ENCODE measurements at regions not wholly inside any gene's neighbourhood (a gene's known extent, or its start where the extent isn't known, plus 50 kb on each side); places are given as distances from the start of the nearest gene placed in this dataset.
"Not testable (repeated sequence)": the region's sequence is repeated elsewhere in the genome, so short reads cannot be mapped to it uniquely, and the experiment has no call there.

- not testable (repeated sequence) for DNase-seq (ENCODE audit: low spot score)
Observed at GRCh38 chr6:19612672-19613466, 224.3 kb upstream of the ID4 start.

GRCh38 chr6:19613678-19614077 is 223.5 kb upstream of the ID4 start:
- DNase-seq (ENCODE audit: low spot score): no peak

DNA sequence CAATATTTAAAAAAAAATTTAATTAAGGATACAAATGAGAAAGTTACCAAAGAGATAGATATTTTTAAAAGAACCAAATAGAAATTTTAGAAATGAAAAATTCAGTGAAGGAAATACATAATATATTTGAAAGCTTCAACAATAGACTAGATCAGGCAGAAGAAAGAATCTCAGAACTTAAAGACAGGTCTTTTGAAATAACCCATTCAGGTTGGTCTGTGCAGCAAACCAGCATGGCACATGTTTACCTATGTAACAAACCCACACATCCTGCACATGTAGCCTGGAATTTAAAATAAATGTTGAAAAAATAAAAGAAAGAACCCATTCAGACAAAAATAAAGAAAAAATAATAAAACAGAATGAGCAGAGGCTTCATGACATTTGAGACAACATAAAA is 221.1 kb upstream of the ID4 start:
- DNase-seq (ENCODE audit: low spot score): no peak

GRCh38 chr6:19632230-19632629 is 204.9 kb upstream of the ID4 start:
- no peak for DNase-seq (ENCODE audit: low spot score)

GRCh38 chr6:19632786-19633185 is 204.4 kb upstream of the ID4 start:
- DNase-seq (ENCODE audit: low spot score): no peak

- no peak for DNase-seq (ENCODE audit: low spot score)
Observed at GRCh38 chr6:19635728-19636127, 201.4 kb upstream of the ID4 start.

GRCh38 chr6:19637010-19637409 is 200.2 kb upstream of the ID4 start:
- DNase-seq (ENCODE audit: low spot score): no peak

GRCh38 chr6:19638931-19639330 is 198.2 kb upstream of the ID4 start:
- DNase-seq (ENCODE audit: low spot score): no peak

DNA sequence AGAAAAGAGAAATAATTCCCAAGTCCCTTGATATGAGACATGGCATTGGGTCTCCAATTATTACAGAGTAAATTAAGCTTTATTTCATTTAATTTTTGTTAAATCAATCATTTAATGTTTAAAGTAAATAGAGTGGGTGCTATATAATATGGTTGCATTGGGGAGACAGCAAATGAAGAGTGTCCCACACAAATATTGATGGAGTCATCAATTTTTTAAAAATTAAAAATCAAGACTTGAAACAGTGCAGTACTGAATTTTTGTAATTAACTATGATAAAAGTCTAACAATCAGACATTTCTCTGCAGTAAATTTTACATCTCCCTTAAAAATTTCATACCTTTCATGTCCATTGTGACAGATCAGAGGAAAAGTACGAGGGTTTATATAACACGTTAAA is 193.9 kb upstream of the ID4 start:
- DNase-seq (ENCODE audit: low spot score): no peak

GRCh38 chr6:19643713-19644112 is 193.5 kb upstream of the ID4 start:
- no peak for DNase-seq (ENCODE audit: low spot score)

DNA sequence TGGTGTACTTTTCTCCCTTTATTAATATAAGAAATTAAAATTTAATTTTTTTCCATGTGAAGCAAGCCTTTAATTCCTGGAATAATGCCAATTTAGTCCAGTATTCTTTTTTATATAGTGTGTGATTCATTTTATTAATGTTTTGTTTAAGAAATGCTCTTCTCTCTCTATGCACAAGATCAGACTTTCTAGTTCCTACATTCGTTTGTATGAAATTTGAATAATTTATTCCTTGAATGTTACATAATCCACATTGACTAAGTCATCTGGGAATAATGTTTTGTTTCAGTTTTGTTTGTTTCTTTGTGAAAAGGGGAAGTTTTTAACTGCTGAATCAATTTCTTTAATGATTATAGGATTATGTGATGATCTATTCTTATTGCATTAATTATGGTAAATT is 181.4 kb upstream of the ID4 start:
- no peak for DNase-seq (ENCODE audit: low spot score)

- no peak for DNase-seq (ENCODE audit: low spot score)
Observed at GRCh38 chr6:19660123-19660910, 176.9 kb upstream of the ID4 start.

DNA sequence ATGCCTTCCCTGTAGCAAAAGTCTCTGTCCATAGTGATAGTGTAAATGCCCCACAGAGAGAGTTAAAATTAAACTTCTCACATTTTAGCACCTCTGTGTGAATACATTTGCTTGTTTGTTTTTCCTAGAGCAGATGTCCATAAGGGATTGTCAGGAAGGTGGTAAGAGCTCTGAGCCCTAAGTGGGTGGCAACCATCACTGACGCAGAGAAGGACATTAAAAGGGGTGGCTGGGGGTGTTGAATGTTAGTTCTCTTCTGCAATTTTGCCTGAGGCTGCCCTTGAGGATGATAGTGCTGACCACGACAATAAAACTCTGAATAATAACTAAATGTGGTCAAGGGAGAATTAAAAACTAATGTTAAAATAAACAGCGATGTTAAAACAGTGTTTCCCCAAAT is 174.3 kb upstream of the ID4 start:
- no peak for DNase-seq (ENCODE audit: low spot score)

- no peak for DNase-seq (ENCODE audit: low spot score)
Observed at GRCh38 chr6:19663479-19663878, 173.7 kb upstream of the ID4 start.

GRCh38 chr6:19664050-19664449 is 173.1 kb upstream of the ID4 start:
- DNase-seq (ENCODE audit: low spot score): no peak

GRCh38 chr6:19664878-19665612 is 172.1 kb upstream of the ID4 start:
- no peak for DNase-seq (ENCODE audit: low spot score)

- no peak for DNase-seq (ENCODE audit: low spot score)
Observed at GRCh38 chr6:19665613-19665909, 171.6 kb upstream of the ID4 start.

DNA sequence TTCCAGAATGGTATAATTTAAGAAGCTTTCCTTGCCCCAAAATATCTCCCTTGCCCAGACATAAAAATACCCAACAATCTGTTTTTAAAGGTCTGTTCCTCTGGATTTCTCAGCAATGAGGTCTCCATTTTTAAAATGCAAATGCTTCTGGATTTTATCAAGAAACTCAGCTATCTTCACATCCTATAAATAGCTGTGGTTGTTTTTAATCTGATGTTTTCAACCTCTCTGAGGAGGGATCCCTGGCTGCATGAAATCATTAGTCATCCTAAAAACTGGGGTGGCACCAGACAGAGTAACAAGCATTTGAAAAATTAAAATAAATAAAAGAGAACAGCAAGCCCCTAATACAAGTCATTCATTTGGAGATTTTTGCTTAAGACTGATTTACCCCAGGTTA is 168.5 kb upstream of the ID4 start:
- DNase-seq (ENCODE audit: low spot score): no peak

DNA sequence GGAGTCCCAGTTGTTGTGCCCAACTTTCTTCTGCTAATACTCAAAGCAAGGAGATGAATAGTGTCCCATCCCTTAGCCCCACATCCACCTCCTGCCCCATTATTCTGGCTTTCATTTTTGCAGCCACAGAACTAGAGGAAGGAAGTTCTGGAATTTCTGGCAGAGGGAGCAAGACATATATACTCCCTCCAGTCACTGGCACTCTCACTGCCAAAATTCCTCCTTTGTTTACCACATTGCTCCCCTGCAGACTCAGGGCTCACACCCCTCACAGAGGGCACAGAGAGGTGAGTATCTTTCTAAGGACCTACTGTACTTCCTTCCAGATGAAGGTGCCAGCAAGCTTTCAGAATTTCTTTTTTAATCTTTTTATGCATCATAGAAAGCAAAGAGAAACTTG is 168.0 kb upstream of the ID4 start:
- no peak for DNase-seq (ENCODE audit: low spot score)

DNA sequence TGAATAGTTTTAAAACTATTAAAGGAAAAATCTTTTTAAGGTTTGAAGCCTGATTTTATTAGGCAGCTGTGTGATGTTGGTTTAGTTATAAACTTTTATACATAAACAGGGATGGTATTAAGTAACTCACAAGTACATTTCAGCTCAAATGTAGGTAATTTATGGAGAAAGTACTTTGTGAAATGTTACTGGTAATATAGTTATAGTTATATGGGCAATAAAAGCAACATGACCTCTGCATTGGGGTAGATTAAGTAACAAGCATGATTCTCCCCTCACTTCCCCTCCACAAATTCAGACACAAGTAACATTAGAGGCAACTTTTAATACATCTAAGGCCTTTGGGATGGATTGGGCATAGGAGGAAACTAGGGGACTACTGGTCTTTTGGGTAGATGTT is 154.3 kb upstream of the ID4 start:
- no peak for DNase-seq (ENCODE audit: low spot score)

DNA sequence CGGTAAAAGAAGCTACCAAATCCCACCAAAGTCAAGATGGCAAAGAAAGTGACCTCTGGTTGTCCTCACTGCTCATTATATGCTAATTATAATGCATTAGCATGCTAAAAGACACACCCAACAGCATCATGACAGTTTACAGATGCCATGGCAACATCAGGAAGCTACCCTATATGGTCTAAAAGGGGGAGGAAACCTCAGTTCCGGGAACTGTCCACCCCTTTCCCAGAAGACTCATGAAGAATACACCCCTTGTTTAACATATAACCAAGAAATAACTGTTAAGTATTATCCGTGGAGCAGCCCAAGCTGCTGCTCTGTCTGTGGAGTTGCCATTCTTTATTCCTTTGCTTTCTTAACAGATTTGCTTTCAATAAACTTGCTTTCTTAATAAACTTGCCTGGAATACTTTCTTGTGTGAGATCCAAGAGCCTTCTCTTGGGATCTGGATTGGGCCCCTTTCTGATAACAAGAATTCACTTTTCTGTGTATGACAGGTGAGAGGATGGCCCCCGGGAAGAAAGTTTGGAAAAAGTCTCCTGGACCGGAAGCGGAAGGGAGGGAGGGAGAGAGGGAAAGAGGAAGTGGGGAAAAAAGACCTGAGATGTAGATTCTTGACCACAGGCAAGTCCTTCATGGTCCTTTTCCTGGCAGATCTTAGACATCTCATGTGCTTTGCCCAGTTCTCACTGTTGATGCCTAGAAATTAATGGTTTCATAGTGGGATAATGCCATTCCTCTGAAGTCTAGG is 146.7 kb upstream of the ID4 start:
- DNase-seq (ENCODE audit: low spot score): no peak
